ENCODE measurements at regions not wholly inside any gene's neighbourhood (a gene's known extent, or its start where the extent isn't known, plus 50 kb on each side); places are given as distances from the start of the nearest gene placed in this dataset.

DNA sequence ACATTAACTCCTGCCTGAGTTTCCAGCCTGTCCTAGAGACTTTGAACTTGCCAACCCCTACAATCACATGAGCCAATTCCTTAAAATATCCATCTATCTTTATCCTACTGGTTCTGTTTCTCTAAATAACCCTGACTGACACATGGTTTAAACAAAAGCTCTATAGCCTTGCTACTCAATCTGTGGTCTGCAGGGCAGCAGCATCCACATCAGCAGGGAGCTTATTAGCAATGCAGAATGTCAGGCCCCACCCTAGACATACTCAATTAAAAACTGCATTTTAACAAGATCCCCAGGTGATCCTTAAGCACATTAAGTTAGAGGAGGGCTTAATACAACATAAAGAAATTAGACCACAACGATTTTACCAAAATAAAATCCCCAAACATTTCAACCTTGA, 108.3 kb upstream of the CPSF6 start:
- TF ChIP-seq CTCF (IDR thresholded peaks at IDR 0.05 in 4 of 5, conservative IDR thresholded peaks at IDR 0.05 in 1 of 5) (no peak), POLR2A (IDR thresholded peaks at IDR 0.05) (no peak)
